Upper lobe of left lung (tissue), 6 donors: ENCODE measurements at regions not wholly inside any gene's neighbourhood (a gene's known extent, or its start where the extent isn't known, plus 50 kb on each side); places are given as distances from the start of the nearest gene placed in this dataset.

Experiments used
- ATAC-seq, 2 donors: fragments of 200-7000 bp; cut with Tn5 transposase; one replicate each; pipeline ENCODE4 v1.9.1; 2022; ENCODE audit warnings: mild to moderate bottlenecking in 2 of 2, moderate library complexity in 2 of 2; ENCODE audit not compliant: low FRiP score in 2 of 2
- DNase-seq, 2 donors: peaks; one replicate each; pipeline ENCODE4 v3.0.0-alpha.2; 2019 to 2020
- H3K27ac ChIP-seq, 4 donors: fragments of 200-600 bp; sonication (generic); one replicate each; pipeline ENCODE4 v1.5.1; 2016 to 2019
- H3K27me3 ChIP-seq, 4 donors: fragments of 200-600 bp; sonication (generic); one replicate each; pipeline ENCODE4 v1.5.1; 2017 to 2019
- H3K36me3 ChIP-seq, 4 donors: fragments of 200-600 bp; sonication (generic); one replicate each; pipeline ENCODE4 v1.5.1; 2016 to 2019
- H3K4me1 ChIP-seq, 4 donors: fragments of 200-600 bp; sonication (generic); one replicate each; pipeline ENCODE4 v1.5.1; 2018 to 2019
- H3K4me3 ChIP-seq, 4 donors: fragments of 200-600 bp; sonication (generic); one replicate each; pipeline ENCODE4 v1.5.1; 2017 to 2019; ENCODE audit warnings: mild to moderate bottlenecking in 2 of 4, moderate library complexity in 1 of 4
- H3K9me3 ChIP-seq, 4 donors: fragments of 200-600 bp; sonication (generic); one replicate each; pipeline ENCODE4 v1.5.1; 2018 to 2019
- CTCF ChIP-seq, 6 experiments: fragments of 450-650 bp in 4 of 6; fragments of 200-600 bp in 2 of 6; sonication (generic) in 2 of 6; IDR thresholded peaks; one replicate each; pipeline ENCODE4 v1.5.1; 2016 to 2019; ENCODE audit warnings: antibody characterized with exemption in 6 of 6
- EP300 ChIP-seq, 4 donors: sonication (generic); formaldehyde crosslinking; IDR thresholded peaks; one replicate each; pipeline ENCODE4 v1.5.1; 2017; ENCODE audit warnings: antibody characterized with exemption in 4 of 4, control low read depth in 2 of 4
- POLR2A ChIP-seq, 4 donors: fragments of 450-650 bp; IDR thresholded peaks; one replicate each; pipeline ENCODE4 v1.5.1; 2016 to 2017; ENCODE audit warnings: antibody characterized with exemption in 4 of 4, mild to moderate bottlenecking in 2 of 4
- POLR2AphosphoS5 ChIP-seq, 2 donors: sonication (generic); formaldehyde crosslinking; IDR thresholded peaks; one replicate each; pipeline ENCODE4 v1.5.1; 2017; ENCODE audit warnings: antibody characterized with exemption in 2 of 2
- WGBS, 2 donors: methylation state at CpG; one replicate each; pipeline ENCODE4 v1.1.5; 2017 to 2018; 5-methylcytosine and 5-hydroxymethylcytosine counted together
- donor health status: DM: no; HTN: no; CAD: no; lungs with moderate emphysema.
- donor health status: DM: no; HTN: yes; CAD: no; lungs with severe emphysema.

- no peaks in the 10 kb centered on the region for H3K4me1 ChIP-seq
- WGBS, 2 donors = 47 to 55% methylated on average over 3 of the region's 3 CpGs
- H3K9me3 ChIP-seq = peaks cover 0 to 4% (median 0%) of the 10 kb centered on the region in 4 donors
- no peak for ATAC-seq
- no peak for DNase-seq
- H3K4me3 ChIP-seq = no peak overlapping the region
- no peaks in the 10 kb centered on the region for H3K36me3 ChIP-seq
- no peak overlapping the region for H3K27ac ChIP-seq
- no peaks in the 10 kb centered on the region for H3K27me3 ChIP-seq
- no peak for TF ChIP-seq POLR2A (IDR thresholded peaks at IDR 0.05)
- TF ChIP-seq CTCF (IDR thresholded peaks at IDR 0.05) = no peak
- TF ChIP-seq EP300 (IDR thresholded peaks at IDR 0.05) = no peak
- TF ChIP-seq POLR2AphosphoS5 (IDR thresholded peaks at IDR 0.05) = no peak
Measured at GRCh38 chr3:25354071-25354470, 74.0 kb upstream of the RARB start.

DNA sequence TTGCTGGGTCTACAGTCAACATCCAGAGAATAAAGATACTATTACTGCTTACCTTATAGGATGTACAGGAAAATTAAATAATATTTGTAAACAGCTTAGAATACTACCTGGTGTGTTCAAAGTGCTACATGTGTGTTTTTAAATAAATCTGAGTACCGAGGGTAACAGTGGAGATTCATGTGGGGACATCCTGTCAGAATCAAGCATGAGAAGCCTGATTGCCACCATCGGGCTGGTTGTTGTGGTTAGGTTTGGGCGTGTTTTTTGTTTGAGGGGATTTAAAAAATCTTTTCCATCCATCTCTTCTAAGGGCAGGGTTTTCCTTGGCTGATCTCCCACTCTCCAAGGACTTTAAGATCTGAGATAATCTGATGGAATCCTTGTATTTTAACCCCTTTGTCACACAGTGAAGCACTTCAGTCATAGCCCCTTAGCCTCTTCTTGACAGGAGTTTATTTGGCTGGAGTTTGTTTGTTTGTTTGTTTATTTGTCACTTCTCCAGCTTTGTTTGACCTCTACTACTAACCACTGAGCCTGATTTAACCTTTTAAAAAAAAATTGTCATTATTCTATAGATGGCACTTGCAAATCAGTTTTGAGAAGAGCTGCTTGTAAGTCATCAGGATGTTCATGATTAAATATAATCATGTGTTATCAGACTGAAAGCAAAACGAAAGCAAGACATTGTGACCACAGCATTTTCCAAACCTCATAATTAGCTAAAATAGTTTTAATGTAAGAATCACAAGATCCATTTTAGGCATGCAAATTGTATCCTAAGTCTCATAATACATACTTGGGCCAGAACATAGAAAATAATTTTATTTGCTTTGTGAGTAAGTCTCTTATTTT, 72.8 kb upstream of the RARB start:
- ATAC-seq (no peak), DNase-seq (no peak)
- Histone ChIP-seq H3K4me3 (no peak overlapping the region), H3K4me1 (no peaks in the 10 kb centered on the region), H3K9me3 (peaks cover 0 to 4% (median 0%) of the 10 kb centered on the region in 4 donors), H3K27ac (no peak overlapping the region), H3K27me3 (no peaks in the 10 kb centered on the region), H3K36me3 (no peaks in the 10 kb centered on the region)
- WGBS, 2 donors = 39 to 49% methylated on average over 4 of the region's 4 CpGs
- TF ChIP-seq POLR2A (IDR thresholded peaks at IDR 0.05) = no peak
- TF ChIP-seq EP300 (IDR thresholded peaks at IDR 0.05) = no peak
- no peak for TF ChIP-seq CTCF (IDR thresholded peaks at IDR 0.05)
- TF ChIP-seq POLR2AphosphoS5 (IDR thresholded peaks at IDR 0.05) = no peak

GRCh38 chr3:25355998-25356397, 72.1 kb upstream of the RARB start:
- no peak for DNase-seq
- Histone ChIP-seq H3K4me3 (no peak overlapping the region), H3K4me1 (no peaks in the 10 kb centered on the region), H3K27ac (no peak overlapping the region), H3K27me3 (no peaks in the 10 kb centered on the region), H3K9me3 (peaks cover 0 to 4% (median 0%) of the 10 kb centered on the region in 4 donors), H3K36me3 (no peaks in the 10 kb centered on the region)
- ATAC-seq = no peak
- 60 to 65% methylated on average over 3 of the region's 3 CpGs for WGBS, 2 donors
- TF ChIP-seq POLR2AphosphoS5 (IDR thresholded peaks at IDR 0.05) = no peak
- no peak for TF ChIP-seq CTCF (IDR thresholded peaks at IDR 0.05)
- no peak for TF ChIP-seq POLR2A (IDR thresholded peaks at IDR 0.05)
- TF ChIP-seq EP300 (IDR thresholded peaks at IDR 0.05) = no peak

DNA sequence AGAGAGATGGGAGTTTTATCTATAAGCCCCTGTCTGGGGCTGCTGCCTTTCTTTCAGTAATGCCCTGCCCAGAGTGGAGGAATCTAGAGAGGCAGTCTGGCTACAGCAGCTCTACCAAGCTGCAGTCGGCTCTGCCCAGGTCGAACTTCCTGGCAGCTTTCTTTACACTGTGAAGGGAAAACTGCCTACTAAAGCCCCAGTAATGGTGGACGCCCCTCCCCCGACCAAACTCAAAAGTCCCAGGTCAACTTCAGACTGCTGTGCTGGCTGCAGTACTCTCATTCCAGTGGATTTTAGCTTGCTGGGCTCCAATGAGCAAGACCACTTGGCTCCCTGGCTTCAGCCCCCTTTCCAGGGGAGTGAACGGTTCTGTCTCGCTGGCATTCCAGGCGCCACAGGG, 65.9 kb upstream of the RARB start:
- H3K9me3 ChIP-seq = peaks cover 0 to 4% (median 0%) of the 10 kb centered on the region in 4 donors
- H3K4me1 ChIP-seq = no peaks in the 10 kb centered on the region
- H3K27ac ChIP-seq = no peak overlapping the region
- no peaks in the 10 kb centered on the region for H3K36me3 ChIP-seq
- H3K27me3 ChIP-seq = no peaks in the 10 kb centered on the region
- no peak for TF ChIP-seq EP300 (IDR thresholded peaks at IDR 0.05)
- TF ChIP-seq POLR2AphosphoS5 (IDR thresholded peaks at IDR 0.05) = no peak
- no peak for TF ChIP-seq POLR2A (IDR thresholded peaks at IDR 0.05)
- no peak for TF ChIP-seq CTCF (IDR thresholded peaks at IDR 0.05)
- DNase-seq (no peak), ATAC-seq (no peak)
- 82 to 90% methylated on average over 2 to 7 of the region's 7 CpGs for WGBS, 2 donors
- no peak overlapping the region for H3K4me3 ChIP-seq

DNA sequence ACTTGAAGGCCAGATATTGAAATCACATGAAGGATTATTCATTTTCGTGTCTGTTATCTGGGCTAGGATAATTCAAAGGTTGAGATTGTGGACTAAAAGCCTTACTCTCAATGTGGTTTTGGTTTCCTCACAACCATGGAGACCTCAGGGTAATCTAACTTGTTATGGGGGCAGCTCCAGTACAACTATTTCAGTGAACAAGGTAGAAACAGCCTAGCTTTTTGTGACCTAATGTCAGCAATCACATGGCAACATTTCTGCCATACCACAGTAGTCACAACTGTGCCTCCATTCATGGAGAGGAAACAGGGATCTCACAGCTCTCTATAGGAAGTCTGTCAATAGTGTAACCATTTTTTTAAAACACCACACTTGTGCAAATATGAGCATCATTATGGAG, 62.4 kb upstream of the RARB start:
- Histone ChIP-seq H3K4me1 (no peaks in the 10 kb centered on the region), H3K36me3 (no peaks in the 10 kb centered on the region), H3K9me3 (no peaks in the 10 kb centered on the region), H3K27ac (no peak overlapping the region), H3K27me3 (no peaks in the 10 kb centered on the region), H3K4me3 (no peak overlapping the region)
- ATAC-seq (no peak), DNase-seq (no peak)
- TF ChIP-seq CTCF (IDR thresholded peaks at IDR 0.05) (no peak), EP300 (IDR thresholded peaks at IDR 0.05) (no peak), POLR2A (IDR thresholded peaks at IDR 0.05) (no peak)
- WGBS, 2 donors = 86 to 89% methylated on average over 1 of the region's 1 CpG
